ENCODE measurements at regions not wholly inside any gene's neighbourhood (a gene's known extent, or its start where the extent isn't known, plus 50 kb on each side); places are given as distances from the start of the nearest gene placed in this dataset.

DNA sequence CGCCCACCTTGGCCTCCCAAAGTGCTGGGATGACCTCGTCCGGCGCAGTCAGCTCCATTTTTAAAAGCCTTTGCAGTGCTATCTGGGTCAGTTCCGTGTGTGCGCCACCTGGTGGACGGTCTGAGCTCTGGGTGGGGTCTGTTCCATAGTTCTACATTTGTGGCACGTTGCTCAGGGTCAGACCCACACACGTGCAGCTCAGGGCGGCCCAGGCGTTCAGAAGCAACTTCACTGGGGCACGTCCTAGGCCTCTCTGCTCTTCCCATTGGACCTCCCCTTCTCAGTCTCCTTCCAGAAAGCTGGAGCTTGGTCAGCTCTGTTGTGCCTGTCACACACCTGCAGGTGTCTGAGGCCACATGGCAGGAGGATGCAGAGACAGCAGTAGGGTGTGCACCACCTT, 137.9 kb downstream of the DNAJB6 start:
- TF ChIP-seq, protein P1, sequence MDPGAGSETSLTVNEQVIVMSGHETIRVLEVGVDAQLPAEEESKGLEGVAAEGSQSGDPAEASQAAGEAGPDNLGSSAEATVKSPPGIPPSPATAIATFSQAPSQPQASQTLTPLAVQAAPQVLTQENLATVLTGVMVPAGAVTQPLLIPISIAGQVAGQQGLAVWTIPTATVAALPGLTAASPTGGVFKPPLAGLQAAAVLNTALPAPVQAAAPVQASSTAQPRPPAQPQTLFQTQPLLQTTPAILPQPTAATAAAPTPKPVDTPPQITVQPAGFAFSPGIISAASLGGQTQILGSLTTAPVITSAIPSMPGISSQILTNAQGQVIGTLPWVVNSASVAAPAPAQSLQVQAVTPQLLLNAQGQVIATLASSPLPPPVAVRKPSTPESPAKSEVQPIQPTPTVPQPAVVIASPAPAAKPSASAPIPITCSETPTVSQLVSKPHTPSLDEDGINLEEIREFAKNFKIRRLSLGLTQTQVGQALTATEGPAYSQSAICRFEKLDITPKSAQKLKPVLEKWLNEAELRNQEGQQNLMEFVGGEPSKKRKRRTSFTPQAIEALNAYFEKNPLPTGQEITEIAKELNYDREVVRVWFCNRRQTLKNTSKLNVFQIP (CRISPR knock-in tag; IDR thresholded peaks at IDR 0.05; ENCODE audit: borderline replicate concordance, low read depth) = no peak
- TF ChIP-seq ZC3H10 (CRISPR knock-in tag; IDR thresholded peaks at IDR 0.05) (no peak), TOX (CRISPR knock-in tag; IDR thresholded peaks at IDR 0.05; ENCODE audit: borderline replicate concordance) (no peak), ARNTL (CRISPR knock-in tag; IDR thresholded peaks at IDR 0.05; ENCODE audit: borderline replicate concordance, low read depth) (no peak), ZNF565 (CRISPR knock-in tag; conservative IDR thresholded peaks at IDR 0.05; ENCODE audit: low read depth) (no peak), ZNF8 (CRISPR knock-in tag; IDR thresholded peaks at IDR 0.05) (no peak), CSDC2 (CRISPR knock-in tag; IDR thresholded peaks at IDR 0.05) (no peak), ZFP3 (CRISPR knock-in tag; IDR thresholded peaks at IDR 0.05) (no peak), RARB (CRISPR knock-in tag; IDR thresholded peaks at IDR 0.05) (no peak), ISL1 (CRISPR knock-in tag; IDR thresholded peaks at IDR 0.05) (no peak)
- TF ChIP-seq, protein P2, sequence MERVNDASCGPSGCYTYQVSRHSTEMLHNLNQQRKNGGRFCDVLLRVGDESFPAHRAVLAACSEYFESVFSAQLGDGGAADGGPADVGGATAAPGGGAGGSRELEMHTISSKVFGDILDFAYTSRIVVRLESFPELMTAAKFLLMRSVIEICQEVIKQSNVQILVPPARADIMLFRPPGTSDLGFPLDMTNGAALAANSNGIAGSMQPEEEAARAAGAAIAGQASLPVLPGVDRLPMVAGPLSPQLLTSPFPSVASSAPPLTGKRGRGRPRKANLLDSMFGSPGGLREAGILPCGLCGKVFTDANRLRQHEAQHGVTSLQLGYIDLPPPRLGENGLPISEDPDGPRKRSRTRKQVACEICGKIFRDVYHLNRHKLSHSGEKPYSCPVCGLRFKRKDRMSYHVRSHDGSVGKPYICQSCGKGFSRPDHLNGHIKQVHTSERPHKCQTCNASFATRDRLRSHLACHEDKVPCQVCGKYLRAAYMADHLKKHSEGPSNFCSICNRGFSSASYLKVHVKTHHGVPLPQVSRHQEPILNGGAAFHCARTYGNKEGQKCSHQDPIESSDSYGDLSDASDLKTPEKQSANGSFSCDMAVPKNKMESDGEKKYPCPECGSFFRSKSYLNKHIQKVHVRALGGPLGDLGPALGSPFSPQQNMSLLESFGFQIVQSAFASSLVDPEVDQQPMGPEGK (CRISPR knock-in tag; IDR thresholded peaks at IDR 0.05; ENCODE audit: borderline replicate concordance) = no peak
- TF ChIP-seq, protein P3, sequence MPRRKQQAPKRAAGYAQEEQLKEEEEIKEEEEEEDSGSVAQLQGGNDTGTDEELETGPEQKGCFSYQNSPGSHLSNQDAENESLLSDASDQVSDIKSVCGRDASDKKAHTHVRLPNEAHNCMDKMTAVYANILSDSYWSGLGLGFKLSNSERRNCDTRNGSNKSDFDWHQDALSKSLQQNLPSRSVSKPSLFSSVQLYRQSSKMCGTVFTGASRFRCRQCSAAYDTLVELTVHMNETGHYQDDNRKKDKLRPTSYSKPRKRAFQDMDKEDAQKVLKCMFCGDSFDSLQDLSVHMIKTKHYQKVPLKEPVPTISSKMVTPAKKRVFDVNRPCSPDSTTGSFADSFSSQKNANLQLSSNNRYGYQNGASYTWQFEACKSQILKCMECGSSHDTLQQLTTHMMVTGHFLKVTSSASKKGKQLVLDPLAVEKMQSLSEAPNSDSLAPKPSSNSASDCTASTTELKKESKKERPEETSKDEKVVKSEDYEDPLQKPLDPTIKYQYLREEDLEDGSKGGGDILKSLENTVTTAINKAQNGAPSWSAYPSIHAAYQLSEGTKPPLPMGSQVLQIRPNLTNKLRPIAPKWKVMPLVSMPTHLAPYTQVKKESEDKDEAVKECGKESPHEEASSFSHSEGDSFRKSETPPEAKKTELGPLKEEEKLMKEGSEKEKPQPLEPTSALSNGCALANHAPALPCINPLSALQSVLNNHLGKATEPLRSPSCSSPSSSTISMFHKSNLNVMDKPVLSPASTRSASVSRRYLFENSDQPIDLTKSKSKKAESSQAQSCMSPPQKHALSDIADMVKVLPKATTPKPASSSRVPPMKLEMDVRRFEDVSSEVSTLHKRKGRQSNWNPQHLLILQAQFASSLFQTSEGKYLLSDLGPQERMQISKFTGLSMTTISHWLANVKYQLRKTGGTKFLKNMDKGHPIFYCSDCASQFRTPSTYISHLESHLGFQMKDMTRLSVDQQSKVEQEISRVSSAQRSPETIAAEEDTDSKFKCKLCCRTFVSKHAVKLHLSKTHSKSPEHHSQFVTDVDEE (CRISPR knock-in tag; IDR thresholded peaks at IDR 0.05) = no peak
